BJ (cell line): ENCODE measurements at regions not wholly inside any gene's neighbourhood (a gene's known extent, or its start where the extent isn't known, plus 50 kb on each side); places are given as distances from the start of the nearest gene placed in this dataset.

Experiments used
- CTCF ChIA-PET: fragments of 350-600 bp; formaldehyde crosslinking; extraction: SDS; loops from one replicate; lab custom pipeline; 2021; ENCODE audit warnings: antibody characterized with exemption, inconsistent platforms; lab: Yijun Ruan, JAX
- POLR2A ChIA-PET: fragments of 300-600 bp; sonication (Branson Sonifier 250); formaldehyde crosslinking; extraction: SDS; loops from one replicate; lab custom pipeline; 2021; ENCODE audit warnings: antibody characterized with exemption; lab: Charles Lee
- DNase-seq: peaks from one replicate; pipeline ENCODE4 v3.0.0-alpha.2; 2011; ENCODE audit warnings: low read depth
- H3K27me3 ChIP-seq: 2 replicates; pipeline ENCODE4 v1.6.0; 2011; ENCODE audit warnings: low read length; ENCODE audit not compliant: control insufficient read depth, insufficient read depth
- H3K36me3 ChIP-seq: 2 replicates; pipeline ENCODE4 v1.5.1; 2011; ENCODE audit warnings: low read length; ENCODE audit not compliant: control insufficient read depth, insufficient read depth
- H3K4me3 ChIP-seq: 2 replicates; pipeline ENCODE4 v1.5.1; 2011; ENCODE audit warnings: low read depth, mild to moderate bottlenecking, control low read depth, low read length
- CTCF ChIP-seq: IDR thresholded peaks from 2 replicates; pipeline ENCODE4 v1.5.1; 2011; ENCODE audit warnings: low read depth, mild to moderate bottlenecking, control low read depth, inconsistent platforms, low read length, moderate library complexity; ENCODE audit not compliant: insufficient read depth

- Histone ChIP-seq H3K36me3 (no peaks in the 10 kb centered on the region), H3K27me3 (no peaks in the 10 kb centered on the region), H3K4me3 (no peak overlapping the region)
- DNase-seq: no peak
- TF ChIP-seq CTCF: no peak
- ChIA-PET POLR2A (no interaction called here), CTCF (interaction anchor here (0.9 kb wide), 1 partner anchor 492 kb away, joined by 3 read pairs; no protein-coding TSS in a partner anchor)
Observed at GRCh38 chr7:115357703-115357999, 435.8 kb downstream of the MDFIC start.

- Histone ChIP-seq H3K4me3 (no peak overlapping the region), H3K36me3 (no peaks in the 10 kb centered on the region), H3K27me3 (no peaks in the 10 kb centered on the region)
- CTCF ChIA-PET: interaction anchor here (0.8 kb wide), 1 partner anchor 126 kb away, joined by 3 read pairs; no protein-coding TSS in a partner anchor
- DNase-seq: peak; percentile 45
- no peak for TF ChIP-seq CTCF
- POLR2A ChIA-PET: no interaction called here
Observed at GRCh38 chr7:115356999-115357702, 435.3 kb downstream of the MDFIC start.

GRCh38 chr7:115356139-115356746, 434.3 kb downstream of the MDFIC start:
- no peak for DNase-seq
- TF ChIP-seq CTCF: peak; percentile 40
- H3K4me3 ChIP-seq: no peak overlapping the region
- no peaks in the 10 kb centered on the region for H3K36me3 ChIP-seq
- ChIA-PET POLR2A (no interaction called here), CTCF (interaction anchor here (0.8 kb wide), 1 partner anchor 125 kb away, joined by 3 read pairs; no protein-coding TSS in a partner anchor)
- no peaks in the 10 kb centered on the region for H3K27me3 ChIP-seq

- no peak for TF ChIP-seq CTCF
- H3K36me3 ChIP-seq: no peaks in the 10 kb centered on the region
- DNase-seq: no peak
- POLR2A ChIA-PET: no interaction called here
- CTCF ChIA-PET: interaction anchor here (0.6 to 0.7 kb wide), 3 partner anchors 8 to 225 kb away, joined by 3 read pairs; no protein-coding TSS in a partner anchor
- H3K27me3 ChIP-seq: no peaks in the 10 kb centered on the region
- H3K4me3 ChIP-seq: no peak overlapping the region
Observed at GRCh38 chr7:115354925-115355324, 433.0 kb downstream of the MDFIC start.

- ChIA-PET POLR2A (no interaction called here), CTCF (interaction anchor here (0.7 to 0.8 kb wide), 2 partner anchors 487 kb away, joined by 3 to 4 read pairs; no protein-coding TSS in a partner anchor)
- H3K36me3 ChIP-seq: no peaks in the 10 kb centered on the region
- no peaks in the 10 kb centered on the region for H3K27me3 ChIP-seq
- no peak overlapping the region for H3K4me3 ChIP-seq
- TF ChIP-seq CTCF: peak; percentile 51
- peak; percentile 83 for DNase-seq
Observed at GRCh38 chr7:115352375-115352774, 430.5 kb downstream of the MDFIC start.
